HL-60/S4 treated with retinoic acid at 250 ng/mL for 4 days and 3 days (cell line): ENCODE measurements at regions not wholly inside any gene's neighbourhood (a gene's known extent, or its start where the extent isn't known, plus 50 kb on each side); places are given as distances from the start of the nearest gene placed in this dataset.
"Not testable (repeated sequence)": the region's sequence is repeated elsewhere in the genome, so short reads cannot be mapped to it uniquely, and the experiment has no call there.

Source experiments
- in situ Hi-C: fragments of 300-500 bp; cut with MboI; formaldehyde crosslinking; loops from 2 replicates; pipeline ENCODE4 v1.7.0; 2022; ENCODE audit warnings: low sequenced_read_pairs

DNA sequence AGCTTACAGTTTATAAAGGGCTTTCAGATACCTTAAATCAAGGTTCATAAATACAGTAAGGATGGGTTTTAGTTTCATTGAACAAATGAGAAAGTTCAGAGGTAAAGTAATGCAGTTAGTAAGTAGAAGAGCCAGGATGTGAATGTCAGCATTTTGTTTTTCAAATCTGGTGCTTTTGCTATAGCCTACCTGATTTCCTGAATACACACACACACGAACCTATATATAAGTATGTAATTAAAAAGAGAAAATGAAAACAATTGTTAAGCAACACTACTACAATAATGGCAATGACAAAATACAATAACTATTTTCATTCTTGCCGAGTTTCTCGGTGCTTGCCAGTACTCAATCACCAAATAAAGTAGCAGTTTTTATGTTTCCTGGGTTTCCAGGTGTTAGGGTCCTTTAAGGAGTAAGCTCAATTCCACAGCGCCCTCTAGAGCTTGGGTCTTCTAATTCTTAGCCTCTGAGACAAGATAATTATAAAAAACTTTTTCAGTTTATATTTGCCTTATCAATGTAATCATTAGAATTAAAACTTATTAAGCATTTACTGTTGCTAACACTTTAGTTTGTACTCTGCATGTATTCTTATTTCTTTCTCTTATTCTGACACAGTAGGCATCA, 512.9 kb upstream of the ACVR2A start:
- in situ Hi-C loops = no loop called here

DNA sequence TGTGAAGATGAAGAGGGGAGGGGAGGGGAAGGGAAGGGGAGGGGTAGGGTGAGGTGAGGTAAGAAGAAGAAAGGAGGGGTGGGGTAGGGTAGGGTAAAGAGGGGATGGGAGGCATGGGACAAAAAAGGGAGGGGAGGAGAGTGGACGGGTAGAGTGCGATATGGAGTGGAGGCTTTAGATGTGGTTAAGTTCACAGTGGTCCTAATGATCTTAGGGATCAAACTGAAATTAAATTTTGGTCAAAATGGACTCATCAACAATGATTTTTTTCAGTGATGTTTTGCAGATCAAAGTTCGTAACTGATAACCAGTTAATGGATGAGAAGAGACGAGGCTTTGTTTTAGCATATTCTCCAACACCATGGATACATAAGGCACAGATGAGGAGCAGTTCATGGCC, 513.9 kb upstream of the ACVR2A start:
- in situ Hi-C loops = no loop called here

- in situ Hi-C loops = no loop called here
These were observed 517.2 kb upstream of the ACVR2A start for GRCh38 chr2:147327613-147328012.

DNA sequence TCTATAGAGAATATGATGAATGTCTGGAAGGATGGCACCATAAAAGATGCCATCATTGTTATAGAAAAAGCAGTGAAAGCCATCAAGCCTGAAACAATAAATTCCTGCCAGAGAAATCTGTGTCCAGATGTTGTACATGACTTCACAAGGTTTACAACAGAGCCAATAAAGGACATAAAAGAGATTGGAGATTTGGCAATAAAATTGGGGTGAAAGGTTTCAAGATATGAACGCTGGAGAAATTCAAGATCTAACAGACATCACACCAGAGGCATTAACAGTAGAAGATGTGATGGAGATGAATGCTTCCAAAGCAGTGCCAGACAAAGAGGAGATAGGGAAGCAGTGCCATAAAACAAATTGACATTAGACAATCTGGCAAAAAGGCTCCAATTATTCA, 518.8 kb upstream of the ACVR2A start:
- in situ Hi-C loops = no loop called here

DNA sequence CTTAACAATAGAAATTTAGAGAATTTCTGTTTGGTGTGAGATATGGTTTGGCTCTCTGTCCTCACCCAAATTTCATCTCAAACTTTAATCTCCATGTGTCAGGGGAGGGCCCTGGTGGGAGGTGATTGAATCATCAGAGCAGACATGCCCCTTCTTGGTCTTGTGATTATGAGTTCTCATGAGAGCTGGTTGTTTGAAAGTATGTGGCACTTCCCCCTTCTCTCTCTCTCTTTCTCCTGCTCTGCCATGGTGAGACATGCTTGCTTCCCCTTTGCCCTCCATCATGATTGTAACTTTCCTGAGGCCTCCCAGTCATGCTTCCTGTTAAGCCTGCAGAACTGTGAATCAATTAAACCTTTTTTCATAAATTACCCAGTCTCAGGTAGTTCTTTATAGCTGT, 524.7 kb upstream of the ACVR2A start:
- in situ Hi-C loops = no loop called here

DNA sequence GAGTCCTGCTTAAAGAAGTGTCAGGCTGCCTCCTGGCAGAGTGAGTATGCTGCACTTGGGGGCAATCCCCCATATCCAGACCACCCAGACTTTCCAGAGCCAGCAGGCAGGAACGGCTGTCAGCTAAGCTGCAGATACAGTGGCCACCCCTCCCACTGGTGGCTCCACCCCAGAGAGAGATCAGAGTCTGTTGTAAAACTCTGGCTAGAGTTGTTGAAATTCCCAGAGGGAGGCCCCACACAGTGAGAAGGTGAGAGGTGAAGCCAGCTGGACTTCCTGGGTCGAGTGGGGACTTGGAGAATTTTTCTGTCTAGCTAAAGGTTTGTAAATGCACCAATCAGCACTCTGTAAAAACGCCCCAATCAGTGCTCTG, 533.8 kb upstream of the ACVR2A start:
- in situ Hi-C loops = no loop called here

GRCh38 chr2:147310335-147311057, 534.3 kb upstream of the ACVR2A start:
- in situ Hi-C loops = no loop called here

- in situ Hi-C loops = no loop called here
These were observed 547.0 kb upstream of the ACVR2A start for GRCh38 chr2:147297820-147298219.

- in situ Hi-C loops = no loop called here
These were observed 549.9 kb upstream of the ACVR2A start for GRCh38 chr2:147294825-147295392.

- in situ Hi-C loops = no loop called here
These were observed 550.6 kb upstream of the ACVR2A start for GRCh38 chr2:147293991-147294824.

DNA sequence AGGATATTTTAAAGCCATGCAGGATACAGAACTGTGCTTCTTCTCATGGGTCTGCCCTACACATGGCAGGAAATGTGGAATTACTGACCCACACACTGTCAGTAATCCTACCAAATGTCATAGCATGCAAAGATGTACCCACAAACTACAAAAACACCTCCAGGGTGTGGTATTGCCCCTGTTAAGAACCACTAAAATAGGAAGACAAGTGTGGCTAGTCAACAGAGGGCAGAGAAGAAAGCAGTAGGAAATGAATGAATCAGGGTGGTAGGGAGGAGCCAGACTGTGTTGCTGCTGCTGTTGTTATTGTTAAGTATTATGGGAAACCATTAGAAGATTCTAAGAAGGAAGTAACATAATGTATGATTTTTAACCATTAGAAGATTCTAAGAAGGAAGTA, 556.7 kb upstream of the ACVR2A start:
- in situ Hi-C loops = no loop called here

DNA sequence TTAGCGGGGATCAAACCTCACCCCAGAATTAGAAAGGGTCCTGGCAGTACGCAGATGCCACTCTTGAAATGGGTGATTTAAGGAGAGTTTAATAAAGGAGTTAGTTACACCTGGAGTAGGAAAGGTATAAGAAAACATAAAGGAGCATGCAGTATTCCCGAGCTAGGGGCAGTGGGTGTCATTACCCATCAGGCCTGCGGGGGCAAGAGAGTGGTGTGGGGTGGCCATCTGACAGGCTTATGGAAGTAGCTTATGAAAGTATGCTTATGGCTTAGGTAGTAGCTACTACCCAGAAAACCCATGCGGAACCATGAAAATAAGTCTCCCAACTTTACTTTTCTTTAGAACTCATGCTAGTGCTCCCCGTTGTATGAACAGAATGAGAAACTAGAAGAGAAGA, 568.9 kb upstream of the ACVR2A start:
- in situ Hi-C loops = no loop called here

DNA sequence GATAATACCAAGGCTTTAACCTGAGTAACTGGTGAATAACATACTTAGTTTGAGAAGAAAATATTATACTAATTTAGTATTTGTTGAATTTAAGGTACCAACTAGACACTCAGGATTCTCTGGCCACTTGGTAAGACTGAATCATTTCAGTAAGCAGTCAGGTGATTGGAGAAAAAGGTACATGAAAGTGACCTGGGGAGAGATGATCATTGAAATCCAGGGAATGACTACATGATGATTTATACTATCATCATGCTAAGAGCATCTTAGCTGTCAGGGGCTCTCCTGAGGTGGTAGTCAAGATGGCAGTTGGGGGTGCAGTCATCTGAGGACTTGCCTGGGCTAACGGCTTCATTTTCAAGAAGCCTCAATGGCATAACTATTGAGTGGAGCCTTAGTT, 571.2 kb upstream of the ACVR2A start:
- in situ Hi-C loops = no loop called here

DNA sequence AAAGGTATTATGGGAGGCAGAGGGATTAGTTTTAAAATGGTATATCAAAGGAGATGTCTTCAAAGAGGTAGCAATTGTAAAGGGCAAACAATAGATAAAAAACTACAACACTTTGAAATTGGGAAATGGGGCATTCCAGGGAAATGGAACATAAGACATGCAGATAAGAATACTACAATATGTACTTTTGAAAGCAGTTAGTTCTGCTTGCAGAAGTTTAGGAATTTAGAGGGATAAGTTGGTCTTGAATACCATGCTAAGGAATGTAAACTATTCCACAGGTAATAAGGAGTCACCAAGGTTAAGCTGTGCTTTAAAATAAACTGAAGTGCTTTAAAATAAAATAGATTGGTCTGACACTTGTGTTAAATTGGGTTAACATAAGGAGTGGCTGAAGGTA, 571.7 kb upstream of the ACVR2A start:
- in situ Hi-C loops = no loop called here

GRCh38 chr2:147269581-147269980, 575.2 kb upstream of the ACVR2A start:
- in situ Hi-C loops = not testable (repeated sequence)

- in situ Hi-C loops = no loop called here
These were observed 584.6 kb upstream of the ACVR2A start for GRCh38 chr2:147260241-147260640.

- in situ Hi-C loops = no loop called here
These were observed 589.0 kb upstream of the ACVR2A start for GRCh38 chr2:147255812-147256211.

DNA sequence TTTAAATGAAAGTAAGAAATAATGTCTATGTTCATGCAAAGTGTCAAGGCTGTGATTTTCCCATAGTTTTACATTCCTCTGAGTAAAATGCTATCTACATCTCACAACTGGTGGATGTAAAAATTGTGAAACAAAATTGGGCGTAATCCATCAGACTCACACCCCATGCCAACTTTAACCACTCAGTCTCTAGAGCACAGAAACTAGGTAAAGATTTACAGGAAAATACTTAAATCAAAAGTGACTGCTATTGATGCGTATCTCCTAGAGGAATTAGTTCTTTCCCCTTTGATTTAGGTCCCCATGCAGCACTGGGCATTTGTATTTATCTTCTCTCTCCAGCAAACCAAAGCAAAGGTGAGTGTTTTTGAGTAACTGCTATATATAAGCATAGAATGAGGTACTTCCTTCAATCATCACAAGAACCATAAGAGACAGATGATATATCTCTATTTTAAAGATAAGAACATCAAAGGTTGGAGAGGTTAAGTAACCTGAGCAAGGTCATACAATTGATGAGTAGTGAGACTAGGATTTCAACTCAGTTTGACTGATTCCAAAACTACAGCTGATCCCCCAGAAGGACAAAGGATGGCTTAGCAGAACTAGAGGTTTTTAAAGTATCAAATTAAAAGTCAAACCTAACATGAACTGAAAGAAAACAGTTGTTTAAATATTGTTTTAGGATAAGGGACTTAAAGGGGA, 594.0 kb upstream of the ACVR2A start:
- in situ Hi-C loops = no loop called here

DNA sequence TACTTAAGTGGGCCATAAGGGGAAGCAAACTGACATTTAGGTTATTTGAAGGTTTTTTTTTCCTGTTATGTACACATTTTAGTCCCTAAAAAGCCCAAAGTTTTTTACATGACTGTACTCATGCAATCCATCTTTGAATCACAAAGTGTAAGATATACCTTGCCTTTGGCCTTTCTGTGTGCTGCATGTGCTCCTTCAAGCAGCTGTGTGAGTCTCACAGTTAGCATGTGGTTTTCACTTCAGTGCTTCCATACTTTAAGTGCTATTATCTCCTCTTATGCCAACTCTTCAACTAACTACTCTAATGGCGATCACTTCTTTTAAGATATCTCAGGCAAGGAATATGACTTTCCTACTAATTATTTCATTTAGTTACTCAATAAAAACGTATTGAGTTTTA, 597.1 kb upstream of the ACVR2A start:
- in situ Hi-C loops = no loop called here

- in situ Hi-C loops = no loop called here
These were observed 602.4 kb upstream of the ACVR2A start for GRCh38 chr2:147242445-147242844.

GRCh38 chr2:147236601-147237000, 608.2 kb upstream of the ACVR2A start:
- in situ Hi-C loops = no loop called here
